Loucy (cell line): ENCODE measurements at regions not wholly inside any gene's neighbourhood (a gene's known extent, or its start where the extent isn't known, plus 50 kb on each side); places are given as distances from the start of the nearest gene placed in this dataset.

Source experiments
- H2AFZ ChIP-seq: fragments of 200-600 bp; sonication (generic); 2 replicates; pipeline ENCODE4 v1.6.0; 2016; ENCODE audit warnings: antibody characterized with exemption, mild to moderate bottlenecking, low read length, moderate library complexity
- H3F3A ChIP-seq: fragments of 200-600 bp; 2 replicates; pipeline ENCODE4 v1.6.0; 2016; ENCODE audit warnings: antibody characterized with exemption, low read depth, mild to moderate bottlenecking
- H3K27me3 ChIP-seq: fragments of 200-600 bp; sonication (generic); 2 replicates; pipeline ENCODE4 v1.6.1; 2014; ENCODE audit warnings: low read length, mild to moderate bottlenecking; ENCODE audit not compliant: insufficient read depth, poor library complexity, severe bottlenecking
- H3K36me3 ChIP-seq: fragments of 200-600 bp; sonication (generic); 2 replicates; pipeline ENCODE4 v1.6.1; 2016; ENCODE audit warnings: low read length; ENCODE audit not compliant: insufficient read depth
- H3K4me1 ChIP-seq: fragments of 200-600 bp; sonication (generic); 2 replicates; pipeline ENCODE4 v1.5.1; 2014; ENCODE audit warnings: low read length, mild to moderate bottlenecking; ENCODE audit not compliant: insufficient read depth, poor library complexity, severe bottlenecking
- H3K4me2 ChIP-seq: fragments of 200-600 bp; sonication (generic); 2 replicates; pipeline ENCODE4 v1.6.0; 2014; ENCODE audit warnings: antibody characterized with exemption, low read length, low read depth, mild to moderate bottlenecking; ENCODE audit not compliant: poor library complexity, severe bottlenecking
- H3K4me3 ChIP-seq: fragments of 200-600 bp; sonication (generic); 2 replicates; pipeline ENCODE4 v1.5.1; 2014; ENCODE audit warnings: low read length, mild to moderate bottlenecking, mixed read lengths; ENCODE audit not compliant: poor library complexity, severe bottlenecking
- H3K79me2 ChIP-seq: fragments of 200-600 bp; sonication (generic); 2 replicates; pipeline ENCODE4 v1.6.1; 2014; ENCODE audit warnings: low read length; ENCODE audit not compliant: insufficient read depth
- H3K9ac ChIP-seq: fragments of 200-600 bp; sonication (generic); 2 replicates; pipeline ENCODE4 v1.6.0; 2014; ENCODE audit warnings: mild to moderate bottlenecking, low read depth, low read length, moderate library complexity; ENCODE audit not compliant: poor library complexity, severe bottlenecking
- H3K9me2 ChIP-seq: fragments of 200-600 bp; sonication (generic); replicated peaks from 2 replicates; pipeline ENCODE4 v1.6.1; 2016; ENCODE audit warnings: low read depth, low read length, mixed read lengths
- H3K9me3 ChIP-seq: fragments of 200-600 bp; sonication (generic); 2 replicates; pipeline ENCODE4 v1.6.1; 2014; ENCODE audit warnings: mild to moderate bottlenecking, antibody characterized with exemption, low read length, low read depth; ENCODE audit not compliant: insufficient read depth
- H4K20me1 ChIP-seq: fragments of 200-600 bp; sonication (generic); 2 replicates; pipeline ENCODE4 v1.6.0; 2014; ENCODE audit warnings: antibody characterized with exemption, low read length, mild to moderate bottlenecking; ENCODE audit not compliant: insufficient read depth, poor library complexity, severe bottlenecking
- EZH2phosphoT487 ChIP-seq: fragments of 200-600 bp; IDR thresholded peaks from 2 replicates; pipeline ENCODE4 v1.6.1; 2018; ENCODE audit warnings: antibody characterized with exemption, mild to moderate bottlenecking, moderate library complexity, borderline replicate concordance
- TF ChIP-seq, protein P1 (sequence below): fragments of 200-600 bp; sonication (generic); conservative IDR thresholded peaks from 2 replicates; pipeline ENCODE4 v1.5.1; 2014; ENCODE audit warnings: mild to moderate bottlenecking, antibody characterized with exemption, low read length

DNA sequence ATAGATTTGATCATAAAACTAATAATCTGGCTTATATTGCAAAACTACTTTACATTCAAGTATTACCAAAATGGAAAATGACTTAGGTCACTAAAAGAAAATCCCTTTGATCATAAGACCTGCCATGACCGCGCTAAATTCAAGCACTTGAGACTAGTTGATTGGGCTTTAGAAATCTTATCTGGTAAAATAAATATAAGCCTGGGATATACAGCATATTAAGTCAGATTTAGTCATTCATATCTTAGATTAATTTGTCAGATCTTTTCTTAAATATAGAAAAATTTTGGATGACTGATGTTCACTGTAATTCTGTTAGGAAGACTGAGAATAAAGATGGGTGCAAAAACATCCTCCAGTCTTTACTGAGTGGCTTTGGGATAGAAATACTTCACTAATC, 450.0 kb downstream of the HTR7 start:
- no peak overlapping the region for H3K9ac ChIP-seq
- no peaks in the 10 kb centered on the region for H3F3A ChIP-seq
- H3K9me3 ChIP-seq, result no peaks in the 10 kb centered on the region
- H3K4me2 ChIP-seq, result no peak overlapping the region
- no peak overlapping the region for H3K4me3 ChIP-seq
- H3K79me2 ChIP-seq, result no peaks in the 10 kb centered on the region
- no peaks in the 10 kb centered on the region for H3K36me3 ChIP-seq
- no peaks in the 10 kb centered on the region for H3K4me1 ChIP-seq
- H2AFZ ChIP-seq, result no peak overlapping the region
- no peaks in the 10 kb centered on the region for H3K9me2 ChIP-seq
- no peaks in the 10 kb centered on the region for H4K20me1 ChIP-seq
- no peak for TF ChIP-seq EZH2phosphoT487
- TF ChIP-seq, protein P1, sequence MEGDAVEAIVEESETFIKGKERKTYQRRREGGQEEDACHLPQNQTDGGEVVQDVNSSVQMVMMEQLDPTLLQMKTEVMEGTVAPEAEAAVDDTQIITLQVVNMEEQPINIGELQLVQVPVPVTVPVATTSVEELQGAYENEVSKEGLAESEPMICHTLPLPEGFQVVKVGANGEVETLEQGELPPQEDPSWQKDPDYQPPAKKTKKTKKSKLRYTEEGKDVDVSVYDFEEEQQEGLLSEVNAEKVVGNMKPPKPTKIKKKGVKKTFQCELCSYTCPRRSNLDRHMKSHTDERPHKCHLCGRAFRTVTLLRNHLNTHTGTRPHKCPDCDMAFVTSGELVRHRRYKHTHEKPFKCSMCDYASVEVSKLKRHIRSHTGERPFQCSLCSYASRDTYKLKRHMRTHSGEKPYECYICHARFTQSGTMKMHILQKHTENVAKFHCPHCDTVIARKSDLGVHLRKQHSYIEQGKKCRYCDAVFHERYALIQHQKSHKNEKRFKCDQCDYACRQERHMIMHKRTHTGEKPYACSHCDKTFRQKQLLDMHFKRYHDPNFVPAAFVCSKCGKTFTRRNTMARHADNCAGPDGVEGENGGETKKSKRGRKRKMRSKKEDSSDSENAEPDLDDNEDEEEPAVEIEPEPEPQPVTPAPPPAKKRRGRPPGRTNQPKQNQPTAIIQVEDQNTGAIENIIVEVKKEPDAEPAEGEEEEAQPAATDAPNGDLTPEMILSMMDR, result no peak
- no peaks in the 10 kb centered on the region for H3K27me3 ChIP-seq

GRCh38 chr10:90412582-90412981, 445.3 kb downstream of the HTR7 start:
- no peaks in the 10 kb centered on the region for H3K4me1 ChIP-seq
- no peak for TF ChIP-seq EZH2phosphoT487
- TF ChIP-seq, protein P1, result no peak
- no peak overlapping the region for H3K9ac ChIP-seq
- H3F3A ChIP-seq, result no peaks in the 10 kb centered on the region
- no peak overlapping the region for H2AFZ ChIP-seq
- no peaks in the 10 kb centered on the region for H3K9me2 ChIP-seq
- no peaks in the 10 kb centered on the region for H3K79me2 ChIP-seq
- H3K36me3 ChIP-seq, result no peaks in the 10 kb centered on the region
- no peak overlapping the region for H3K4me3 ChIP-seq
- H3K4me2 ChIP-seq, result no peak overlapping the region
- H3K9me3 ChIP-seq, result no peaks in the 10 kb centered on the region
- H3K27me3 ChIP-seq, result no peaks in the 10 kb centered on the region
- H4K20me1 ChIP-seq, result no peaks in the 10 kb centered on the region

DNA sequence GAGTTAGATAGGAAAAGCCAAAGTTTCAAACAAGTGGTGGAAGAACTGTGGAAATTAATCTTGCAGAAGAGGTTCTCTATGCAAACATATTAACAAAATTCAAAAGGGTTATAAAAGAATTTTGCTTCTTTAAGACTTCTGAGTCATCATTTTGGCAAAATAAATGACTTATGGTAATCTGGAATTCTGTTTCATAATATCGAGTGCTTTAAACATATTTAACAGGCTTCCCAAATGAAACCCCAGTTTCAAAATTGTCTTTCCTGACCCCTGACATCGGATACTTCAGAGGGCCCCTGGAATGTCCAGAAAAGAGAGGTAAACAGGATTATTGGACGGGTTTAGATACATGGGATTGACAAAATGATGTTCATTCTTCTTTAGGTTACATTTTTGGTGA, 444.6 kb downstream of the HTR7 start:
- Histone ChIP-seq H3K27me3 (no peaks in the 10 kb centered on the region), H3K4me2 (no peak overlapping the region), H3F3A (no peaks in the 10 kb centered on the region), H3K9ac (no peak overlapping the region), H2AFZ (no peak overlapping the region), H3K4me3 (no peak overlapping the region), H4K20me1 (no peaks in the 10 kb centered on the region), H3K9me2 (no peaks in the 10 kb centered on the region), H3K4me1 (no peaks in the 10 kb centered on the region), H3K9me3 (no peaks in the 10 kb centered on the region), H3K79me2 (no peaks in the 10 kb centered on the region), H3K36me3 (no peaks in the 10 kb centered on the region)
- no peak for TF ChIP-seq EZH2phosphoT487
- TF ChIP-seq, protein P1, result no peak
